SK-N-SH (cell line): ENCODE measurements at regions not wholly inside any gene's neighbourhood (a gene's known extent, or its start where the extent isn't known, plus 50 kb on each side); places are given as distances from the start of the nearest gene placed in this dataset.

ENCODE experiments used
- GABPA ChIP-seq: IDR thresholded peaks from 2 replicates; pipeline ENCODE4 v1.4.0; 2012; ENCODE audit warnings: low read depth, mild to moderate bottlenecking
- TF ChIP-seq, protein P1 (sequence below): fragments of 200-600 bp; sonication (generic); IDR thresholded peaks from 2 replicates; pipeline ENCODE4 v1.6.1; 2017; ENCODE audit warnings: antibody characterized with exemption, mild to moderate bottlenecking, moderate library complexity
- TF ChIP-seq, protein P2 (sequence below): IDR thresholded peaks from 2 replicates; pipeline ENCODE4 v1.4.0; 2012; ENCODE audit warnings: low read depth

DNA sequence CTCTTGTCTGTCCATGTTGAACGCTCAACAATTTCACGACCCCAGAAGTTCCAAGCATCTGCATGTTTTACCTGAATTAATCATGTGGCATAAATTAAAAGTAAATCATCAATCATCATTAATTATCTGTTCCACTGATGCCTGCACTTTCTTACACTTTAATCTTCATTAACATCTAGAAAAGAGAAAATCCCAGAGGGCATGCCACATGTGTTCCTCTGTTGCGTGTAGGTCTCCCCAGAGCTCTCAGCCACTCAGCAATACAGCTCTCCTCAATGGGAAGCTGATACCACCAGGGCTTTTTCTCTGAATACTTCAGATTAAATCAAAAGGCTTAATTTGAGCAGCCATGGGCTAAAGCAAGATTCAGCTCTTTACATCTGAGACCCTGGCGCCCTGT is 722.4 kb upstream of the TENM3 start:
- TF ChIP-seq, protein P1, sequence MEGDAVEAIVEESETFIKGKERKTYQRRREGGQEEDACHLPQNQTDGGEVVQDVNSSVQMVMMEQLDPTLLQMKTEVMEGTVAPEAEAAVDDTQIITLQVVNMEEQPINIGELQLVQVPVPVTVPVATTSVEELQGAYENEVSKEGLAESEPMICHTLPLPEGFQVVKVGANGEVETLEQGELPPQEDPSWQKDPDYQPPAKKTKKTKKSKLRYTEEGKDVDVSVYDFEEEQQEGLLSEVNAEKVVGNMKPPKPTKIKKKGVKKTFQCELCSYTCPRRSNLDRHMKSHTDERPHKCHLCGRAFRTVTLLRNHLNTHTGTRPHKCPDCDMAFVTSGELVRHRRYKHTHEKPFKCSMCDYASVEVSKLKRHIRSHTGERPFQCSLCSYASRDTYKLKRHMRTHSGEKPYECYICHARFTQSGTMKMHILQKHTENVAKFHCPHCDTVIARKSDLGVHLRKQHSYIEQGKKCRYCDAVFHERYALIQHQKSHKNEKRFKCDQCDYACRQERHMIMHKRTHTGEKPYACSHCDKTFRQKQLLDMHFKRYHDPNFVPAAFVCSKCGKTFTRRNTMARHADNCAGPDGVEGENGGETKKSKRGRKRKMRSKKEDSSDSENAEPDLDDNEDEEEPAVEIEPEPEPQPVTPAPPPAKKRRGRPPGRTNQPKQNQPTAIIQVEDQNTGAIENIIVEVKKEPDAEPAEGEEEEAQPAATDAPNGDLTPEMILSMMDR = no peak
- no peak for TF ChIP-seq GABPA
- TF ChIP-seq, protein P2, sequence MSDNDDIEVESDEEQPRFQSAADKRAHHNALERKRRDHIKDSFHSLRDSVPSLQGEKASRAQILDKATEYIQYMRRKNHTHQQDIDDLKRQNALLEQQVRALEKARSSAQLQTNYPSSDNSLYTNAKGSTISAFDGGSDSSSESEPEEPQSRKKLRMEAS = no peak
